ENCODE measurements at regions not wholly inside any gene's neighbourhood (a gene's known extent, or its start where the extent isn't known, plus 50 kb on each side); places are given as distances from the start of the nearest gene placed in this dataset.
"Not testable (repeated sequence)": the region's sequence is repeated elsewhere in the genome, so short reads cannot be mapped to it uniquely, and the experiment has no call there.

- TF ChIP-seq, protein P1, sequence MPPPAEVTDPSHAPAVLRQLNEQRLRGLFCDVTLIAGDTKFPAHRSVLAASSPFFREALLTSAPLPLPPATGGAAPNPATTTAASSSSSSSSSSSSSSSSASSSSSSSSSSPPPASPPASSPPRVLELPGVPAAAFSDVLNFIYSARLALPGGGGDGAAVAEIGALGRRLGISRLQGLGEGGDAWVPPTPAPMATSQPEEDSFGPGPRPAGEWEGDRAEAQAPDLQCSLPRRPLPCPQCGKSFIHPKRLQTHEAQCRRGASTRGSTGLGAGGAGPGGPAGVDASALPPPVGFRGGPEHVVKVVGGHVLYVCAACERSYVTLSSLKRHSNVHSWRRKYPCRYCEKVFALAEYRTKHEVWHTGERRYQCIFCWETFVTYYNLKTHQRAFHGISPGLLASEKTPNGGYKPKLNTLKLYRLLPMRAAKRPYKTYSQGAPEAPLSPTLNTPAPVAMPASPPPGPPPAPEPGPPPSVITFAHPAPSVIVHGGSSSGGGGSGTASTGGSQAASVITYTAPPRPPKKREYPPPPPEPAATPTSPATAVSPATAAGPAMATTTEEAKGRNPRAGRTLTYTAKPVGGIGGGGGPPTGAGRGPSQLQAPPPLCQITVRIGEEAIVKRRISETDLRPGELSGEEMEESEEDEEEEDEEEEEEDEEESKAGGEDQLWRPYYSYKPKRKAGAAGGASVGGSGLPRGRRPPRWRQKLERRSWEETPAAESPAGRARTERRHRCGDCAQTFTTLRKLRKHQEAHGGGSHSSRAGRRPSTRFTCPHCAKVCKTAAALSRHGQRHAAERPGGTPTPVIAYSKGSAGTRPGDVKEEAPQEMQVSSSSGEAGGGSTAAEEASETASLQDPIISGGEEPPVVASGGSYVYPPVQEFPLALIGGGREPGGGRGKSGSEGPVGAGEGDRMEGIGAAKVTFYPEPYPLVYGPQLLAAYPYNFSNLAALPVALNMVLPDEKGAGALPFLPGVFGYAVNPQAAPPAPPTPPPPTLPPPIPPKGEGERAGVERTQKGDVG (CRISPR knock-in tag; IDR thresholded peaks at IDR 0.05; ENCODE audit: borderline replicate concordance), result no peak
- TF ChIP-seq, protein P2, sequence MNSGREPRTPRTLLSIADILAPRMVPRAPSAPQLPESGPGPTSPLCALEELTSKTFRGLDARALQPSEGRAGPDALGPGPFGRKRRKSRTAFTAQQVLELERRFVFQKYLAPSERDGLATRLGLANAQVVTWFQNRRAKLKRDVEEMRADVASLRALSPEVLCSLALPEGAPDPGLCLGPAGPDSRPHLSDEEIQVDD (CRISPR knock-in tag; IDR thresholded peaks at IDR 0.05; ENCODE audit: borderline replicate concordance), result no peak
- no peak for TF ChIP-seq ZNF770 (CRISPR knock-in tag; IDR thresholded peaks at IDR 0.05)
- no peak for TF ChIP-seq FOSL1 (CRISPR knock-in tag; IDR thresholded peaks at IDR 0.05; ENCODE audit: borderline replicate concordance)
- TF ChIP-seq ZNF598 (CRISPR knock-in tag; IDR thresholded peaks at IDR 0.05; ENCODE audit: borderline replicate concordance), result no peak
- TF ChIP-seq ZNF296 (CRISPR knock-in tag; conservative IDR thresholded peaks at IDR 0.05), result no peak
- no peak for TF ChIP-seq ZNF124 (CRISPR knock-in tag; IDR thresholded peaks at IDR 0.05)
- TF ChIP-seq ZNF503 (CRISPR knock-in tag; IDR thresholded peaks at IDR 0.05), result no peak
Measured at GRCh38 chr9:97243606-97244005, 63.9 kb upstream of the CCDC180 start (continued).

- BruUV-seq (replicated peaks); H3K9me3 ChIP-seq (ENCODE audit: low read length); CTCF ChIA-PET (ENCODE audit: low intra/inter-chr PET ratio, low total read pairs): not testable (repeated sequence)
Measured at GRCh38 chr9:97241430-97241829, 66.0 kb upstream of the CCDC180 start.

More at GRCh38 chr9:97241430-97241829, 66.0 kb upstream of the CCDC180 start:
- H3K27me3 ChIP-seq (ENCODE audit: control insufficient read depth in 1 of 2, insufficient read depth in 2 of 2, low read length in 2 of 2); intact Hi-C loops (cut with micrococcal nuclease; ENCODE audit: unreplicated experiment); POLR2A ChIA-PET; H4K20me1 ChIP-seq (ENCODE audit: insufficient read depth, low read length); H3K36me3 ChIP-seq (replicated peaks in 1 of 2; ENCODE audit: control insufficient read depth in 1 of 2, insufficient read depth in 2 of 2, low read length in 2 of 2); H2AFZ ChIP-seq (ENCODE audit: low read length); H3K27ac ChIP-seq (ENCODE audit: extremely low read length, insufficient read depth, low read length); in situ Hi-C loops (cut with HindIII; ENCODE audit: extremely low pct_ligation_motif_present, low pct_unique_long_range_greater_than_20kb); DNase-seq (ENCODE audit: low spot score); FAIRE-seq; H3K4me2 ChIP-seq (ENCODE audit: low read depth, low read length); H3K9ac ChIP-seq (ENCODE audit: insufficient read depth, low read depth, low read length); ATAC-seq; H3K4me1 ChIP-seq (ENCODE audit: insufficient read depth, low read length); H3K4me3 ChIP-seq (replicated peaks in 1 of 3; ENCODE audit: insufficient read depth in 1 of 3, low read depth in 2 of 3, low read length in 3 of 3): not testable (repeated sequence)
- H3K79me2 ChIP-seq (ENCODE audit: insufficient read depth, low read length), result peaks cover 19% of the 10 kb centered on the region
- WGBS (ENCODE audit: low lambda C conversion rate), result 32% methylated on average over 5 of the region's 5 CpGs
